Activated CD4-positive, CD25-positive, alpha-beta regulatory T cell treated with anti-CD3 and anti-CD28 coated beads, Interleukin-2, amount 50 U/mL, for 24 hours (primary cell): ENCODE measurements at regions not wholly inside any gene's neighbourhood (a gene's known extent, or its start where the extent isn't known, plus 50 kb on each side); places are given as distances from the start of the nearest gene placed in this dataset.

ENCODE experiments used
- ATAC-seq, 2 donors: fragments of 150-1000 bp; cut with Tn5 transposase; one replicate each; pipeline ENCODE4 v1.10.0; 2021; ENCODE audit warnings: mild to moderate bottlenecking in 1 of 2, moderate library complexity in 1 of 2

DNA sequence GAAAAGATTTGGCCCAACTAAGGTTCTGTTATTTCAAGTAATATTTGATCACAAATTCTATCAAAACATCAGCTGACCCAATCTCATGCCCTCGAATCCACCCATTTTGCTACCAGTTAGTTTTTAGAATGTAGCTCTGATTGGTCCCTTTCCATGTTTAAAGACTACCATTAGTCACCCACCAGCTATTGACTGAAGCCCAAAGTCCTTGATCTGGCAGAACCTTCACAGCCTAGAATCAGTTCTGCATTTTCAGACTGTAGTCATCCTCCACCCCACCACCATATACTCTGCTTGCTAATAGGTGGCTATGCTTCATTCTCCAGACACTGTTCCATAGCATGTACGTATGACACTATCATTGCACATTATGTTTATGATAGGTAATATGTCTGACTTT is 182.2 kb upstream of the TARS1 start:
- no peak for ATAC-seq

GRCh38 chr5:33260098-33260497 is 180.7 kb upstream of the TARS1 start:
- no peak for ATAC-seq

DNA sequence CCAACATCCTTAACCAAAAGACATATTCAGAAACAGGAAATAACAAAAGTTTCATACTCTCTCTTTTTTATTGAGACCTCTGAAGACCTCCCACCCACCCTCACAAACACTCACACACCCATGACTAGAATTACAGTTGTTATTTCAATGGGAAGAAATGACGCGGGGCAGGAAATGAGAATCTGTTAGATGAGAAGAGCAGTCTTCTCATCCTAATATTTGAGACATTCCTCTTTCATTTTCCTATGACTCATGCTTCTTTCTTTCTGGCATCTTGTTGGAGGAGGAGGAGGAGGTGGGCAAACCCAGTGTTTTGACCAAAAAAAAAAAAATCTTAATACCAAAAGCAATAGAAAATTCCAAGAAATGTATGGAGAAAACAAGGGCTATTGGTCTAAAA is 179.5 kb upstream of the TARS1 start:
- ATAC-seq: no peak

DNA sequence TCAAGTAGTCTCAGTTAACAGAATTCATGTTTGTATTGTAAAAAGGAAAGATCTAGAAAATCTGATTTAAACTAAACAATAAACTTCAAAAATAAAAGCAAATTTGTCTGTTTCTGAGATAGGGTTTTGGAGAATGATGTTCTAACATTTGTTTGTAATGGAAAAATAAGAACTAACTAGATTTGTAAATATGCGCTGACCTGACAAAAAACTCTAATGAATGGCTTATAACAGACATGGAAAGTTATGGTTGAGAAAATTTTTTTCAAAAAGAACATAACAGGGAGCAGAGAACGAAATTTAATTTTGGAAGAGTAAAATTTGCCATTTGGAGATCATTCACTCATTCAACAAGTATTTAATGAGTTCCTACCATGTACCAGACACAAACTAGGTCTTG is 179.0 kb upstream of the TARS1 start:
- ATAC-seq: no peak

DNA sequence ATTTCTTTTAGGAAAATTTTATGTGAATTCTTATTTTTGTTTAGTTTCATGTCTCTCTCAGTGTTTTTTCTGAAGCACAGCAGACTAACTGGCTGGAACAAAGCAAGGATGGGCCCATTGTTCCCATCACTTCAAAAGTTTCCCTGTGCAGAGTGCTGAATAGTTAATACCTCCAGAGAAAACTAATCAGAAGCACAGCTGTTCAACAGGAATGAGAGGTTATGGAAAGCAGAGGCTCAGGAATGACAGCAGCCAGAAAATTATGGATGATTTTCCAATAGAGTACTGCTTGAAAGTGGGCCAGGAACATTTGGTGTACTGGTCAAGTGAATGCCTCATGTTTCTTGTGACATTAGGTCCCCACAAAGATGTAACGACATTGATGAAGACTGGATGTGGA is 173.0 kb upstream of the TARS1 start:
- ATAC-seq: no peak

- ATAC-seq: no peak
Measured at GRCh38 chr5:33268374-33268773, 172.4 kb upstream of the TARS1 start.

- ATAC-seq: no peak
Measured at GRCh38 chr5:33270671-33271070, 170.1 kb upstream of the TARS1 start.

DNA sequence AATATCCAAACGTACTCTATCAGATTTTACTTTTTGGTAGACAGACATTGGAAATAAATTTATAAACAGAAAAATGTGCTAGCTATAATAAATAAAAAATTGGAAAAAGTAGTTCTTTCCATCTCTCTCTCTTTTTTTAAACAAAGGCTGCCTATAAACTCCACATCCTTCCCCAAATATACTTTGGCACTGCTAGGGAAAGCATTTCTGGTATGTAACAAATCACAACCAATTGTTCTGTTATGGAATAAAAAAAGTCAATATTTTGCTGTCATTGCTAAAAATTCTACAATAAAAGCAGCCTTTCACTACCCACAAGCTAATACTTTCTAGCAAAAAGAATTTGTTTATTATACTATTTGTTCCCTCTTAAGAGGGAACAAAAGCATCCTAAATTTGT is 169.2 kb upstream of the TARS1 start:
- no peak for ATAC-seq

- no peak for ATAC-seq
Measured at GRCh38 chr5:33272288-33272687, 168.5 kb upstream of the TARS1 start.

DNA sequence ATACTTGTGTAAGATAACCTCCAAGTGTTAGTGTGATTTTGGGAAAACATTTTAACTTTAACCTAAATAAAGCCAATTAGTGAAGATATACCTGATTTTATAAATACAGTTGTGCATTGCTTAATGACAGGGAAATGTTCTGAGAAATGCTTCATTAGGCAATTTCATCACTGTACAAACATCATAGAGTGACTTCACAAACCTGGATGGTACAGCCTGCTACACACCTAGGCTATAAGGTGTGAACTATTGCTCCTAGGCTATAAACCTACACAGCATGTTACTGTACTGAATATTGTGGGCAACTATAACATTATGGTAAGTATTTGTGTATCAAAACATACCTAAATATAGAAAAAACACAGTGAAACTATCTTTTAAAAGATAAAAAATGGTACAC is 166.8 kb upstream of the TARS1 start:
- no peak for ATAC-seq

DNA sequence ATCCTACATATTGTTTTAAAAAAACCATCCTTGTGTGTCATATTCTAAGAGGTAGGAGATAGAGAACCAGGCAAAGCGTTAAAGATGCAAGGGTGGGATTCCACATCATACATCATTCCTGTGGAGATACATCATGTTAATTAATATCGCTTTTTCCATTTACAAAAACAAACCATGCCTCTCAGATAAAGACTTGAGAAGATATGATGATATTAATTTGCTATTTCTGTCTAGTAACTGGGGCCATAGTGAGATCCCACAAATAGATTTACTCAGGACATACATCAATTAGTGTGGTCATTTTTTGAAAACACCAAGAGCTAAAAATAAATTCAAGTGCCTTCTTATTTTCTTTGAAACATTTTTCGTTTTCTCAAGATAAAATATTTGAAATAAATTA is 165.4 kb upstream of the TARS1 start:
- ATAC-seq: no peak

GRCh38 chr5:33275921-33276627 is 164.7 kb upstream of the TARS1 start:
- ATAC-seq: no peak

GRCh38 chr5:33276628-33276950 is 164.2 kb upstream of the TARS1 start:
- ATAC-seq: no peak

DNA sequence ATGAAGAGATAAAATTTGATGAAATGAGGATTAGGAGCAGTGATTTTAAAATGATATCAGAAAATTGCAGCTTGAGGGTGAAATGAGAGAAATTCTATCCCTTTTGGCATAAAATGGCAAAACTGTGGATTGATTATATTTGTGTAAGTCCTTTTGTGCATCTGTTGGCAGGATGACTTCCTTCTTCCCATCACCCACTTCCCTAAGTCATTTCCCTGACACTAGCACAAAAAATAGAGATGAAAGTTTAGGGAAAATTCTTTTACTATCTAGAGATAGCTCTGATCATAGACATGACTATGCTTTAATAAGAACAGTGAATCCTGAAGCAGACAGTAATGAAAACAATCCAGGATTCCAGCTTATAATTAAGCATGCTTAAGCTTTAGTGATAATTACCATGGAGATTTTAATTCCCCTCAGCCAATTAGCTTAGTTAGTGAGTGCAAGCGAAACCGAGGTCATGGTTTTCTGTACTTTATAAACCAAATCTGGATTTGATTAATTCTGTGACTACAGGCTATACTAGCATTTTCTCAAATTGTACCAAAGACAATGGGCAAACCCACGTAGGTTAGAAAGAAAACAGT is 163.6 kb upstream of the TARS1 start:
- ATAC-seq: no peak

GRCh38 chr5:33281431-33281843 is 159.3 kb upstream of the TARS1 start:
- ATAC-seq: no peak

GRCh38 chr5:33282157-33282556 is 158.6 kb upstream of the TARS1 start:
- no peak for ATAC-seq

DNA sequence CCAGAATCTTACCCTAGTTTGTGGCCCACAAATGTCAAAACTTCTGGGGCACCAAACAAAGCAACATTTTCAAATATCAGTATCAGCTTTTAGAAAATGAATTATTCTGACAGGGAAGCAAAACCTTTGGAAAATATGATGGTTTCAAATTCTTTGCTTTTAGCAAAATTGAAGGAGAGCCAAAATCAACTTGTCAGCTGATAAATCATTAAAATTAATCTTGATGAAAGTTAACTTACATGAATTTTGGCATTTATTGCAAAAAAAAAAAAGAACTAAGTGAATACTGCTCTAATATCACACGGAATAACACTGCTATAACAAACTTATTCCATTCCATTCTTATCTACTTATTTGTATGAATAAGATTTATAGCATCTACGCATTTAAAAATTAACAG is 158.1 kb upstream of the TARS1 start:
- no peak for ATAC-seq

GRCh38 chr5:33283243-33283642 is 157.5 kb upstream of the TARS1 start:
- ATAC-seq: no peak

- no peak for ATAC-seq
Measured at GRCh38 chr5:33284681-33285080, 156.1 kb upstream of the TARS1 start.

DNA sequence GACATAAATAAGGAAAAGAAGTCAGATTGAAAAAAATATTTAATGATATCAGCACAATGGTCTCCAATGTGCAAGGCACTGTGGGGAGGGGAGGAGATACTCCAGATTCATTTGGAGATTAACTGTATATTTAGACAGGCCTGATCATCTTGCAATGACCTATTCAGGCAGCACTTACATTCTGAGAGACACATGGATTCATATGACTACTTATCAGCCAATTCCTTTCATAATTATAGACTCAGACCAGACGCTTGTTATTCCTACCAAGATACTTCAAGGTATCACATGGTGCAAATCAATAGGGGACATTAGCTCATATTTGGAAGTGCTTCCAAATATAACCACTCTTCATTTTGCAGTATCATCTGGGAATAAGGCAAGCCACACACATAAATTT is 153.5 kb upstream of the TARS1 start:
- no peak for ATAC-seq

GRCh38 chr5:33291216-33292000 is 149.4 kb upstream of the TARS1 start:
- ATAC-seq: no peak

- ATAC-seq: no peak
Measured at GRCh38 chr5:33297760-33298216, 143.0 kb upstream of the TARS1 start.

DNA sequence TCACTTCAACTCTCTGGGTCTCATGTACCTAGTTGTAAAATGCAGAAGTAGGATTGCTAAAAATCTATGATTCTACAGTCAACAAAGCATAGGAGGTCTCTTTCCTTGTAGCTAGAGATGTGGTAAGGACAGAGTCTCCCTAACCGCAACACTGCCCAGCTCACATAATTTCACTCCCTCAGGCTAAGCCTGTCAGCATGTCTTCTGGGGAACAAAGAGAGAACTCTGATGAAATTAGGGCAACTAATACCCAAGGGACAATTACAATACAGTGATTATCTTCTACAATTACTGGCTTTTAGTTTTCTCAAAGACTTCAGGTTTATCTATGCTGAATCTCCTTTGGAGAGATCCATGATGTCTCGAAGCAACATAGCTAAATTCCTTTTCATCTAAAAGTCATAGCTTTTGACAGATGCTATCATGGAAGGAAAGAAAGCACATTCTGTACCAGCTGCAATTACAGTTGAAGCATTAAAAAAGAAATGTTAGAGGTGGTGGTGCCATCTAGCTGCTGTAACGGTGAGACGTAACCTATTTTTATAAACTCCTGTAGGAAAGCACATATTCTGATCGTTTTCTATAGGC is 141.1 kb upstream of the TARS1 start:
- no peak for ATAC-seq

- ATAC-seq: peak; percentile 21 to 30
Measured at GRCh38 chr5:33300209-33300742, 140.5 kb upstream of the TARS1 start.
